ENCODE measurements at regions not wholly inside any gene's neighbourhood (a gene's known extent, or its start where the extent isn't known, plus 50 kb on each side); places are given as distances from the start of the nearest gene placed in this dataset.
A peak's percentile ranks its signal among the peaks of the same experiment; 100 is the strongest.

GRCh38 chr15:93730724-93731123, 500.6 kb upstream of the MCTP2 start:
- Histone ChIP-seq H3K36me3 (ENCODE audit: low read depth) (no peaks in the 10 kb centered on the region), H3K27ac (ENCODE audit: poor library complexity, severe bottlenecking) (no peak overlapping the region), H3K4me3 (ENCODE audit: severe bottlenecking) (no peak overlapping the region), H3K9me3 (ENCODE audit: severe bottlenecking) (no peaks in the 10 kb centered on the region), H3K4me1 (ENCODE audit: insufficient read depth, poor library complexity, severe bottlenecking) (no peaks in the 10 kb centered on the region), H3K27me3 (ENCODE audit: insufficient read depth, poor library complexity, severe bottlenecking) (no peaks in the 10 kb centered on the region)
- no peak for ATAC-seq (ENCODE audit: low read depth)
- TF ChIP-seq CTCF (IDR thresholded peaks at IDR 0.05; ENCODE audit: poor library complexity, severe bottlenecking), result no peak
- DNase-seq (ENCODE audit: low spot score), result no peak

- DNase-seq (ENCODE audit: low spot score), result no peak
These were observed 509.2 kb upstream of the MCTP2 start for GRCh38 chr15:93722165-93722564.

GRCh38 chr15:93720607-93721006, 510.8 kb upstream of the MCTP2 start:
- Histone ChIP-seq H3K9me3 (ENCODE audit: severe bottlenecking) (no peaks in the 10 kb centered on the region), H3K27ac (ENCODE audit: poor library complexity, severe bottlenecking) (peak overlapping the region; percentile 71), H3K4me3 (ENCODE audit: severe bottlenecking) (no peak overlapping the region), H3K27me3 (ENCODE audit: insufficient read depth, poor library complexity, severe bottlenecking) (no peaks in the 10 kb centered on the region), H3K4me1 (ENCODE audit: insufficient read depth, poor library complexity, severe bottlenecking) (peaks cover 14% of the 10 kb centered on the region), H3K36me3 (ENCODE audit: low read depth) (no peaks in the 10 kb centered on the region)
- DNase-seq (ENCODE audit: low spot score) (no peak), ATAC-seq (ENCODE audit: low read depth) (no peak)
- TF ChIP-seq CTCF (IDR thresholded peaks at IDR 0.05; ENCODE audit: poor library complexity, severe bottlenecking), result no peak

More at GRCh38 chr15:93722165-93722564, 509.2 kb upstream of the MCTP2 start:
- H3K36me3 ChIP-seq (ENCODE audit: low read depth), result no peaks in the 10 kb centered on the region
- peaks cover 15% of the 10 kb centered on the region for H3K4me1 ChIP-seq (ENCODE audit: insufficient read depth, poor library complexity, severe bottlenecking)
- no peaks in the 10 kb centered on the region for H3K9me3 ChIP-seq (ENCODE audit: severe bottlenecking)
- no peak overlapping the region for H3K27ac ChIP-seq (ENCODE audit: poor library complexity, severe bottlenecking)
- H3K27me3 ChIP-seq (ENCODE audit: insufficient read depth, poor library complexity, severe bottlenecking), result no peaks in the 10 kb centered on the region
- no peak for ATAC-seq (ENCODE audit: low read depth)
- no peak overlapping the region for H3K4me3 ChIP-seq (ENCODE audit: severe bottlenecking)
- TF ChIP-seq CTCF (IDR thresholded peaks at IDR 0.05; ENCODE audit: poor library complexity, severe bottlenecking), result no peak

GRCh38 chr15:93719921-93720351, 511.4 kb upstream of the MCTP2 start:
- TF ChIP-seq CTCF (IDR thresholded peaks at IDR 0.05; ENCODE audit: poor library complexity, severe bottlenecking), result no peak
- Histone ChIP-seq H3K27ac (ENCODE audit: poor library complexity, severe bottlenecking) (peak overlapping the region; percentile 71), H3K36me3 (ENCODE audit: low read depth) (no peaks in the 10 kb centered on the region), H3K27me3 (ENCODE audit: insufficient read depth, poor library complexity, severe bottlenecking) (no peaks in the 10 kb centered on the region), H3K4me3 (ENCODE audit: severe bottlenecking) (no peak overlapping the region), H3K9me3 (ENCODE audit: severe bottlenecking) (no peaks in the 10 kb centered on the region), H3K4me1 (ENCODE audit: insufficient read depth, poor library complexity, severe bottlenecking) (peaks cover 11% of the 10 kb centered on the region)
- DNase-seq (ENCODE audit: low spot score) (no peak), ATAC-seq (ENCODE audit: low read depth) (peak; percentile 87)

- DNase-seq (ENCODE audit: low spot score), result no peak
- no peak for ATAC-seq (ENCODE audit: low read depth)
- Histone ChIP-seq H3K4me1 (ENCODE audit: insufficient read depth, poor library complexity, severe bottlenecking) (peaks cover 11% of the 10 kb centered on the region), H3K4me3 (ENCODE audit: severe bottlenecking) (no peak overlapping the region), H3K27ac (ENCODE audit: poor library complexity, severe bottlenecking) (no peak overlapping the region), H3K36me3 (ENCODE audit: low read depth) (no peaks in the 10 kb centered on the region), H3K9me3 (ENCODE audit: severe bottlenecking) (no peaks in the 10 kb centered on the region), H3K27me3 (ENCODE audit: insufficient read depth, poor library complexity, severe bottlenecking) (no peaks in the 10 kb centered on the region)
- TF ChIP-seq CTCF (IDR thresholded peaks at IDR 0.05; ENCODE audit: poor library complexity, severe bottlenecking), result no peak
These were observed 514.6 kb upstream of the MCTP2 start for GRCh38 chr15:93716615-93717231.

Data from RWPE2 (cell line).